GM21619 (cell line): ENCODE measurements at regions not wholly inside any gene's neighbourhood (a gene's known extent, or its start where the extent isn't known, plus 50 kb on each side); places are given as distances from the start of the nearest gene placed in this dataset.
"Not testable (repeated sequence)": the region's sequence is repeated elsewhere in the genome, so short reads cannot be mapped to it uniquely, and the experiment has no call there.

ENCODE experiments used
- ATAC-seq: cut with Tn5 transposase; IDR thresholded peaks from one replicate; pipeline ENCODE4 v1.9.1; 2021; ENCODE audit not compliant: unreplicated experiment

DNA sequence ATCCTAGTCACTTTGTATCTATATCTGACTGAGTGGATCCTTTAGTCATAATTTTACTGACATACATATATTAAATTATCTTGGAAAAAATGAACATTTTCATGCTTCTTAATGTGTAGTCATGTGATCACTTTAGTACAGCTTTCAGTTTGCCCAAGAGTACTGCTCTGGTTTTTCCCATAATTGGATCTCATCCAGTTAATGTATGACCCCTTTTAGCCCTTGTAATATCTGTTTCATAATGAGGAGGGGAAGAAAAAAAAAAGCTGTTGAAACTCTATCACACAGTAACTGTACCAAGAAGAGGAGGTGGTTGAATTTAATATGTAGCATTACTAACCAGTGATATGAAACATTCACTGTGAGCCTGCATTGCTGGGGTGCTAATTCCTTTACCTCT lies 328.7 kb downstream of the PTPRC start:
- no peak for ATAC-seq

- no peak for ATAC-seq
Measured at GRCh38 chr1:198968866-198969265, 330.0 kb downstream of the PTPRC start.

GRCh38 chr1:198969981-198970380 lies 331.1 kb downstream of the PTPRC start:
- ATAC-seq = no peak

GRCh38 chr1:198970916-198971315 lies 332.1 kb downstream of the PTPRC start:
- no peak for ATAC-seq

DNA sequence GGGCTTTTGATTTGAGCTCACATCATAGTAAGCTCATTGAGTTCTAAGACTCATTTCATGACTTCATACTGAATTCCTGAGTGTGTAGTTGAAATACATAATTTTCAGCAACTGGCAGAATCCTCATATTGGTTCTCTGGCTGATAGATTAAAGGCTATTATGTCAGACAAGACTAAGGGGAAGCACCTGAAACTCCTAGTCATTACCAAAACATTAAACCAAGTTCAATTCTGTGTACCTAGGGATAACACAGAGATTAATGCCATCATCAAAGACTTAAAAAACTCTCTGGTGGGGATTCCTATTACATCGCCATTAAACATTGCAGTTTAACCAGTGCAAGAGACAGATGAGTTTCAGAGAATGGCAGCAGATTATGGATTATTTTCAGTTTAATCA lies 339.1 kb downstream of the PTPRC start:
- no peak for ATAC-seq

- ATAC-seq = no peak
Measured at GRCh38 chr1:198978523-198978922, 339.7 kb downstream of the PTPRC start.

DNA sequence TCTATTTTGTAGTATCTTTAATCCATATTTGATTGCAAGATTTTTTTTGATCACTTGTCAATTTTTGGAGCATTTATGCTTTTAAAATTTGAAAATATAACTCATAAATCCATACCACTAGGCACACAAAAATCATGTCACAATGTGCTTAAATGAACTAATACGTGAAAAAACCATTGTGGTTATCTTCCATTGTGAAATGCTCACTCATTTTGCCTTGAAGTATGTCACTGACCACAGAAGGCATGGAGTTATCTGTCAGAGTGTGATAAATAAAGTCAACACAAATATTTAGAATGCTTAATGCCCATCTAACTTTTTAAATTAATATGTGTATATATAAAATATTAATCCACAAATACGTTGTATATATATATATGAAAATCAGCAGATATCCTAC lies 347.2 kb downstream of the PTPRC start:
- no peak for ATAC-seq

DNA sequence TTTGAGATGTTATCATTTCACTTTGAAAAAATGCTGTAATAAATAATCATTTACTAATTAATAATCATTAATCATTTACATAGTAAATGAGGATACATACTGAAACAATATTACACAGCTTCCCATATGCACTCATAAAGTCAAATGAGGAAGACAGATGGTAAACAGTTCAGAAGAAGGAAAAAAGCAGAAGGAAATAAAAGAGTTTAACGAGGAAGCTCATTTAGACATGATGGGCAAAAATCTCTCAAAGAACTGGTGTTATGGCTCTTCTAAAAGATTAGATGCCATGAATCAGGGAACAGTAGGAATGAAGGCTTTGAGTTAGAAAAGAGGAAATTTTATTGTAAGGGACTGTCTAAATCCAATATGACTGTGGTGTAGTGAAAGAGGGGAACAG lies 347.6 kb downstream of the PTPRC start:
- ATAC-seq = no peak

GRCh38 chr1:199002661-199003060 lies 363.8 kb downstream of the PTPRC start:
- ATAC-seq = no peak

DNA sequence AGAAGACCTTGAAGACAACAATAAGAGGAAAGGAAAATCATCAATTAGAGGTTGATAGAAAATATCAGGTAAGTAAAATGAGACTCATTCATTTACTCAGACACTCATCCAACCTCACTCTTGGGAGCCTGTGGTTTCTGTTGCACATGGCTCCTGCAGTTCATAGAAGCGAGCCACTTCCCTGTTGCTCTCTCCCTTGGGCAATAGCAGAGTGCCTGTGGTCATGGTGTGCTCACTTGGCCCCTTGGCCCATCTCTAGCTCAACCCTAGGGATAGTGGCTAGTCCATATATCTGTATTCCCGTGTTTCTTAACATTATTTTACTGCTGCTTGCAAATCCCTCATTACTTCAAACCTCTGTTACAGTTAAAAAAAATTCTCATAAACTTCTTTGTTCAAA lies 368.6 kb downstream of the PTPRC start:
- ATAC-seq = no peak

GRCh38 chr1:199009447-199009846 lies 370.6 kb downstream of the PTPRC start:
- peak; percentile 62 for ATAC-seq

DNA sequence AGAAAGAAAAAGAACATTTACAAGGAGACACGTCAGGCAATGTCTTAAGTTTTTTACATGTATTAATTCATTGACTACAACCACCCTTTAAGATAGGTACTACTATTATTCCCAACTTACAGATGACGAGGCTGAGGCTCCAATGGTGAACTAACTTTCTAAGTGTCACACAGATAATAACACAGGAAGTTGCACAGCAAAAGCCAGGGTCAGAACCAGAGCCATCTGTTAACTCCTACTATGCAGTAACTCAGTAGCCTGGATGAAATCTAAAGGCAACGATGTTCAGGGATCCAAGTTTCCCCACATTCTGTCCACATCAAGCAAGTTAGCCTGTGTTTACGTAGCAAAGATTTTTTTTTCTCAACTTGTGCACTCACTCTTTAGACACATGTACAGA lies 371.7 kb downstream of the PTPRC start:
- no peak for ATAC-seq

DNA sequence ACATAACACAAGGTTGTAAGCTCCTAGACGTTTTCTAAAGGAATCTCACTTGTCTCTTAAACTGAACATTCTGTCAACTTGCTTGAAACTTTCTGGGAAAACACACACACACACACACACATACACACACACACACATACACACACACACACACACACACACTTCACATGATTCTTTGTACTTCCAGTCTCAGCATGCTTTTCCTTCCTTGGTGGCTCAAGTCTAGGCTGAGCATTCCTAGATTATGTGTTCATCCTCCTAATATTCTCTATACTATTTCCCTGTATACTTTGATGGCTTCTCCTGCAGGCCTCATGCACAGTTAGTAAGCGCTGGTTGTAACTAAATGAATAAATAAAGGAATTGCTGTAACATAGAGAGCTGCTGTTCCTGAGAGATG lies 372.1 kb downstream of the PTPRC start:
- no peak for ATAC-seq

- ATAC-seq = no peak
Measured at GRCh38 chr1:199015799-199016198, 377.0 kb downstream of the PTPRC start.

GRCh38 chr1:199018471-199019135 lies 379.8 kb downstream of the PTPRC start:
- no peak for ATAC-seq

DNA sequence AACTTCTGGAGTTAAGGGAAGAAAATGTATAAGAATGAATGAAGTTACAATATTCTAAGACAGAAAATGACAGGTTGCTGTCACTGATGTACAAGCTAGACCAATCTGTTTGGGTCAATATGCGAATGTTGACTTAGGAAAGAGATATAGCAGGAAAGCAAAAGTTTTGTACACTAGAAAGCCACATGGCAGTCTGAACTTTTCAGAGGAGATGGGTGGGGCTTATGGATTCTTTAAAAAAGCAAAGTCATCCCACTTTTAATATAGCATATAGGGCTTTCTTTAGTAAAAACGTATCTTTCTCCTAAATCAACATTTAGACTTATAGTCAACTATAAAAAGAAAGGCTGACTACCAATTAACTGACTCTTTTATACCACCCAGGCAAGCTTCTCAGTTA lies 381.2 kb downstream of the PTPRC start:
- no peak for ATAC-seq

DNA sequence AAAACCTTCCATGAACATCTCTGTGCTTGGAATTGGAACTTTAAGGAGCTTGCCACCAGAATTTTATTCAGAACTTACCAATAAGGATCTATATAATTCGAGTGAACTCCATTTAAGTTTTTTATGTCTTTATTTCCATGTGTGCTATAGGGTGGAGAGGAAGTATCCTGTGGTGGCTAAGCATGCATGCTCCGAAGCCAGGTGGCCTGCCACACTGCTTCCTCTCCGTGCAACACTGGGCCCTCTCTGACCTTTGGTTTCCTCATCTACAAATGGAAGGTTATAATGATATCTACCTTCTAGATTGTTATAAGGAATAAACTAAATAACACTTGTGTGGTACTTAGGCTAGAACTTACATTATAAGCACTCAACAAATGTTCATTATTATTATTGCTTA lies 382.1 kb downstream of the PTPRC start:
- ATAC-seq = no peak

DNA sequence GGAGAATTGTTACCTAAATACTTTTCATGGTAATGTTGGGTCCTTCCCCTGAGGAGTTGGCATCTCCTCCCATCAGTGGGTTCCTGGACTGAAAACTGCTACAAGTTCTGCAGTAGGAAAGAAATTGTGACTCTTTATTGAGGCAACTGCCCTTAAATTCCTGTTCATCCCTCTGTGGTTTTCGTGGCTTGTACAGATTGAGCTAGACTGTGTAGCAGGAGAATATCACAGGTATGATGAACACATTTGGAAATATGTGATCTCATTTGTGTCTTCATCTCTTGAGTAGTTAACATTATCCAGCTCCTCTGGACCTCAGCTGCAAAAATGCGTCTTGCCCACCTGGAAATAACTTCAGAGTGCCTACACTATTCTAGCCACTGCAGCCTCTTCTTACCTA lies 390.6 kb downstream of the PTPRC start:
- no peak for ATAC-seq

GRCh38 chr1:199029855-199030254 lies 391.0 kb downstream of the PTPRC start:
- ATAC-seq = no peak

DNA sequence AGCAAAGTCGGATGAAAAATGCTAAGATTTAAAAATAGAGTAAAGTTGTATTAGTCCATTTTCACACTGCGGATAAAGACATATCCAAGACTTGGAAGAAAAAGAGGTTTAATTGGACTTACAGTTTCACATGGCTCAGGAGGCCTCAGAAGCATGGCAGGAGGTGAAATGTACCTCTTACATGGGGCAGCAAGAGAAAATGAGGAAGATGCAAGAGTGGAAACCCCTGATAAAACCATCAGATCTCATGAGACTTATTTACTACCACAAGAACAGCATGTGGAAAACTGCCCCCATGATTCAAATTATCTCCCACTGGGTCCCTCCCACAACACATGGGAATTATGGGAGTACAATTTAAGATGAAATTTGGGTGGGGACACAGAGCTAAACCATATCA lies 391.7 kb downstream of the PTPRC start:
- ATAC-seq = not testable (repeated sequence)

GRCh38 chr1:199031170-199031569 lies 392.3 kb downstream of the PTPRC start:
- not testable (repeated sequence) for ATAC-seq

GRCh38 chr1:199032479-199032878 lies 393.6 kb downstream of the PTPRC start:
- not testable (repeated sequence) for ATAC-seq

GRCh38 chr1:199033661-199034060 lies 394.8 kb downstream of the PTPRC start:
- ATAC-seq = no peak
